ENCODE measurements at regions not wholly inside any gene's neighbourhood (a gene's known extent, or its start where the extent isn't known, plus 50 kb on each side); places are given as distances from the start of the nearest gene placed in this dataset.

GRCh38 chr1:234956821-234957329 is 171.8 kb downstream of the TOMM20 start (continued):
- TF ChIP-seq ZNF576 (CRISPR knock-in tag; IDR thresholded peaks at IDR 0.05) (no peak), NFE2L1 (CRISPR knock-in tag; IDR thresholded peaks at IDR 0.05; ENCODE audit: borderline replicate concordance) (no peak), ELK4 (CRISPR knock-in tag; IDR thresholded peaks at IDR 0.05; ENCODE audit: borderline replicate concordance) (no peak), ZNF652 (CRISPR knock-in tag; IDR thresholded peaks at IDR 0.05; ENCODE audit: borderline replicate concordance, low read depth) (no peak), MYNN (CRISPR knock-in tag; IDR thresholded peaks at IDR 0.05; ENCODE audit: low read depth) (no peak), CBX1 (IDR thresholded peaks at IDR 0.05; ENCODE audit: low read depth) (peak; percentile 20), AGO1 (IDR thresholded peaks at IDR 0.05; ENCODE audit: low read depth, low read length, poor library complexity, severe bottlenecking) (no peak), MAFK (conservative IDR thresholded peaks at IDR 0.05 in 1 of 2, IDR thresholded peaks at IDR 0.05 in 1 of 2; ENCODE audit: low read length in 2 of 2) (no peak), ZNF777 (CRISPR knock-in tag; IDR thresholded peaks at IDR 0.05) (peak; percentile 27; the same call in 1 of the 2 replicates), CHD4 (IDR thresholded peaks at IDR 0.05; ENCODE audit: borderline replicate concordance, low read length) (peak; percentile 98), HNRNPK (IDR thresholded peaks at IDR 0.05; ENCODE audit: low read depth, low read length, poor library complexity, severe bottlenecking) (peak; percentile 53), ATF4 (CRISPR knock-in tag; IDR thresholded peaks at IDR 0.05) (peak in 1 of 2 experiments; percentile 50; a peak in 1 of 4 replicates), ADNP (CRISPR knock-in tag; IDR thresholded peaks at IDR 0.05) (peak; percentile 99), ZBTB26 (CRISPR knock-in tag; IDR thresholded peaks at IDR 0.05; ENCODE audit: borderline replicate concordance) (no peak), HNRNPLL (IDR thresholded peaks at IDR 0.05; ENCODE audit: low read depth, low read length, poor library complexity, severe bottlenecking) (no peak), HNF1B (CRISPR knock-in tag; IDR thresholded peaks at IDR 0.05) (no peak), GPN1 (CRISPR knock-in tag; IDR thresholded peaks at IDR 0.05; ENCODE audit: borderline replicate concordance) (no peak), NR1H2 (CRISPR knock-in tag; IDR thresholded peaks at IDR 0.05; ENCODE audit: borderline replicate concordance, low read depth) (no peak), ZFP1 (CRISPR knock-in tag; IDR thresholded peaks at IDR 0.05) (no peak), CERS6 (CRISPR knock-in tag; IDR thresholded peaks at IDR 0.05) (no peak), E2F1 (CRISPR knock-in tag; IDR thresholded peaks at IDR 0.05) (no peak)
